ENCODE measurements at regions not wholly inside any gene's neighbourhood (a gene's known extent, or its start where the extent isn't known, plus 50 kb on each side); places are given as distances from the start of the nearest gene placed in this dataset.

DNA sequence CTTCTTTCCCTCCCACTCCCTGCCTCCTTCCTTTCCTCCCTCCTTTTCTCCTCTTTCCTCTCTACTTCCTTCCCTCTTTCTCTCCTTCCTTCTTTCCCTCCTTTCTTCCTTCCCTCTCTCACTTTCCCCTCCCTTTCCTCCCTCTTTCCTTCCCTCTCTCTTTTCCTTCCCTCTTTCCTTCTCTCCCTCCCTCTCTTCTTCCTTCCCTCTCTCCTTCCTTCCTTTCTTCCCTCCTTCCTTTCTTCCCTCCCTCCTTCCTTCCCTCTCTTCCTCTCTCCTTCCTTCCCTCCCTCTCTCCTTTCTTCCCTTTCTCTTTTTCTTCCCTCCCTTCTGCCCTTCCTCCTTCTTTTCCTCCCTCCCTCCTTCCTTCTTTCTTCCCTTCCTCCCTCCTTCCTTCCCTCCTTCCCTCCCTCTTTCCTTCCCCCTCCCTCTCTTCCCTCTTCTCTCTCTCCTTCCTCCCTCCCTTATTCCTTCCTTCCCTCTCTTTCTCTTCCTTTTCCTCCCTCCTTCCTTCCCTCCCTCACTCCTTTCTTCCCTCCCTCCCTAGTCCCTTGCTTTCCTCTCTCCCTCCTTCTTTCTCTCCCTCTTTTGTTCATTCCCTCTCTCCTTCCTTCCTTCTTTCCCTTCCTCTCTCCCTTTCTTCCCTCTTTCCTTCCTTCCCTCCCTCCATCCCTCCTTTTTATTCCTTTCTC, 443.9 kb downstream of the ZNF536 start:
- Mint-ChIP-seq H3K4me1 (peaks cover 0 to 2% of the 10 kb centered on the region in 2 experiments; a peak in 1 of 4 replicates), H3K27ac (no peak overlapping the region), H3K9me3 (peaks cover 1 to 3% of the 10 kb centered on the region in 2 experiments; a peak in 3 of 5 replicates), H3K36me3 (ENCODE audit: insufficient read depth in 1 of 3, low read depth in 3 of 3) (no peaks in the 10 kb centered on the region; a peak in 1 of 7 replicates), H3K4me3 (no peak overlapping the region), H3K27me3 (ENCODE audit: low read depth) (peaks cover 14% of the 10 kb centered on the region)
- no peak overlapping the region for H2BK20ac ChIP-seq (ENCODE audit: low read depth, low read length, poor library complexity, severe bottlenecking)
- H2AFZ ChIP-seq (ENCODE audit: low read length), result no peak overlapping the region
- no peak overlapping the region for H4K5ac ChIP-seq (ENCODE audit: insufficient read length, low read depth, low read length)
- no peak overlapping the region for H2AK5ac ChIP-seq (ENCODE audit: insufficient read length, low read length)
- no peaks in the 10 kb centered on the region for H3K79me1 ChIP-seq (ENCODE audit: insufficient read depth, low read depth, low read length, poor library complexity, severe bottlenecking)
- no peak overlapping the region for H3K56ac ChIP-seq (ENCODE audit: insufficient read length, low read depth, low read length)
- no peaks in the 10 kb centered on the region for H3K23me2 ChIP-seq (ENCODE audit: insufficient read length, low read depth, low read length, poor library complexity, severe bottlenecking)
- no peak overlapping the region for H3K14ac ChIP-seq (ENCODE audit: insufficient read depth, low read length)
- no peak overlapping the region for H3K4ac ChIP-seq (ENCODE audit: low read depth, low read length)
- no peak for DNase-seq
- H2BK120ac ChIP-seq (ENCODE audit: low read depth, low read length, poor library complexity, severe bottlenecking), result no peak overlapping the region
- H3K79me2 ChIP-seq (ENCODE audit: insufficient read depth, low read length), result no peaks in the 10 kb centered on the region
- H4K20me1 ChIP-seq (ENCODE audit: control insufficient read depth, insufficient read depth, insufficient read length), result no peaks in the 10 kb centered on the region
- H3K27me3 ChIP-seq (ENCODE audit: insufficient read depth, low read length), result no peaks in the 10 kb centered on the region
- no peaks in the 10 kb centered on the region for H3K4me1 ChIP-seq (ENCODE audit: insufficient read depth, low read length)
- H3K23ac ChIP-seq (ENCODE audit: insufficient read length, low read depth, low read length), result no peak overlapping the region
- H2BK5ac ChIP-seq (ENCODE audit: insufficient read length, low read length), result no peak overlapping the region
- H3K9ac ChIP-seq (ENCODE audit: extremely low read depth, insufficient read length, low read length), result no peak overlapping the region
- H3K4me2 ChIP-seq (ENCODE audit: insufficient read depth, insufficient read length, low read length), result no peak overlapping the region
- H2BK15ac ChIP-seq (ENCODE audit: low read depth, low read length), result no peak overlapping the region
- no peak overlapping the region for H2BK12ac ChIP-seq (ENCODE audit: insufficient read length, low read depth, low read length)
- TF ChIP-seq, protein P1, sequence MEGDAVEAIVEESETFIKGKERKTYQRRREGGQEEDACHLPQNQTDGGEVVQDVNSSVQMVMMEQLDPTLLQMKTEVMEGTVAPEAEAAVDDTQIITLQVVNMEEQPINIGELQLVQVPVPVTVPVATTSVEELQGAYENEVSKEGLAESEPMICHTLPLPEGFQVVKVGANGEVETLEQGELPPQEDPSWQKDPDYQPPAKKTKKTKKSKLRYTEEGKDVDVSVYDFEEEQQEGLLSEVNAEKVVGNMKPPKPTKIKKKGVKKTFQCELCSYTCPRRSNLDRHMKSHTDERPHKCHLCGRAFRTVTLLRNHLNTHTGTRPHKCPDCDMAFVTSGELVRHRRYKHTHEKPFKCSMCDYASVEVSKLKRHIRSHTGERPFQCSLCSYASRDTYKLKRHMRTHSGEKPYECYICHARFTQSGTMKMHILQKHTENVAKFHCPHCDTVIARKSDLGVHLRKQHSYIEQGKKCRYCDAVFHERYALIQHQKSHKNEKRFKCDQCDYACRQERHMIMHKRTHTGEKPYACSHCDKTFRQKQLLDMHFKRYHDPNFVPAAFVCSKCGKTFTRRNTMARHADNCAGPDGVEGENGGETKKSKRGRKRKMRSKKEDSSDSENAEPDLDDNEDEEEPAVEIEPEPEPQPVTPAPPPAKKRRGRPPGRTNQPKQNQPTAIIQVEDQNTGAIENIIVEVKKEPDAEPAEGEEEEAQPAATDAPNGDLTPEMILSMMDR (conservative IDR thresholded peaks at IDR 0.05), result no peak
- H3K18ac ChIP-seq (ENCODE audit: insufficient read length, low read depth, low read length), result no peak overlapping the region
- no peak overlapping the region for H4K91ac ChIP-seq (ENCODE audit: insufficient read length, low read depth, low read length)
- no peak overlapping the region for H4K8ac ChIP-seq (replicated peaks; ENCODE audit: insufficient read length, low read depth, low read length)
- H3K9me3 ChIP-seq (ENCODE audit: control insufficient read depth, low read depth, low read length), result no peaks in the 10 kb centered on the region
- H3K27ac ChIP-seq (ENCODE audit: insufficient read length, low read depth, low read length), result no peak overlapping the region
- no peak overlapping the region for H3T11ph ChIP-seq (ENCODE audit: low read length)

All from H9 (cell line).